ENCODE measurements at regions not wholly inside any gene's neighbourhood (a gene's known extent, or its start where the extent isn't known, plus 50 kb on each side); places are given as distances from the start of the nearest gene placed in this dataset.

- H3K4me3 ChIP-seq (ENCODE audit: low read length) = no peak overlapping the region
- TF ChIP-seq, protein P1, sequence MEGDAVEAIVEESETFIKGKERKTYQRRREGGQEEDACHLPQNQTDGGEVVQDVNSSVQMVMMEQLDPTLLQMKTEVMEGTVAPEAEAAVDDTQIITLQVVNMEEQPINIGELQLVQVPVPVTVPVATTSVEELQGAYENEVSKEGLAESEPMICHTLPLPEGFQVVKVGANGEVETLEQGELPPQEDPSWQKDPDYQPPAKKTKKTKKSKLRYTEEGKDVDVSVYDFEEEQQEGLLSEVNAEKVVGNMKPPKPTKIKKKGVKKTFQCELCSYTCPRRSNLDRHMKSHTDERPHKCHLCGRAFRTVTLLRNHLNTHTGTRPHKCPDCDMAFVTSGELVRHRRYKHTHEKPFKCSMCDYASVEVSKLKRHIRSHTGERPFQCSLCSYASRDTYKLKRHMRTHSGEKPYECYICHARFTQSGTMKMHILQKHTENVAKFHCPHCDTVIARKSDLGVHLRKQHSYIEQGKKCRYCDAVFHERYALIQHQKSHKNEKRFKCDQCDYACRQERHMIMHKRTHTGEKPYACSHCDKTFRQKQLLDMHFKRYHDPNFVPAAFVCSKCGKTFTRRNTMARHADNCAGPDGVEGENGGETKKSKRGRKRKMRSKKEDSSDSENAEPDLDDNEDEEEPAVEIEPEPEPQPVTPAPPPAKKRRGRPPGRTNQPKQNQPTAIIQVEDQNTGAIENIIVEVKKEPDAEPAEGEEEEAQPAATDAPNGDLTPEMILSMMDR (conservative IDR thresholded peaks at IDR 0.05; ENCODE audit: low read length) = no peak
- DNase-seq (ENCODE audit: low read depth) = no peak
Observed at GRCh38 chr12:24649634-24650033, 299.3 kb downstream of the BCAT1 start.

GRCh38 chr12:24649209-24649608 lies 299.7 kb downstream of the BCAT1 start:
- no peak for DNase-seq (ENCODE audit: low read depth)
- H3K4me3 ChIP-seq (ENCODE audit: low read length) = no peak overlapping the region
- TF ChIP-seq, protein P1 (conservative IDR thresholded peaks at IDR 0.05; ENCODE audit: low read length) = no peak

- no peak overlapping the region for H3K4me3 ChIP-seq (ENCODE audit: low read length)
- no peak for DNase-seq (ENCODE audit: low read depth)
- TF ChIP-seq, protein P1 (conservative IDR thresholded peaks at IDR 0.05; ENCODE audit: low read length) = no peak
Observed at GRCh38 chr12:24645254-24645653, 303.6 kb downstream of the BCAT1 start.

DNA sequence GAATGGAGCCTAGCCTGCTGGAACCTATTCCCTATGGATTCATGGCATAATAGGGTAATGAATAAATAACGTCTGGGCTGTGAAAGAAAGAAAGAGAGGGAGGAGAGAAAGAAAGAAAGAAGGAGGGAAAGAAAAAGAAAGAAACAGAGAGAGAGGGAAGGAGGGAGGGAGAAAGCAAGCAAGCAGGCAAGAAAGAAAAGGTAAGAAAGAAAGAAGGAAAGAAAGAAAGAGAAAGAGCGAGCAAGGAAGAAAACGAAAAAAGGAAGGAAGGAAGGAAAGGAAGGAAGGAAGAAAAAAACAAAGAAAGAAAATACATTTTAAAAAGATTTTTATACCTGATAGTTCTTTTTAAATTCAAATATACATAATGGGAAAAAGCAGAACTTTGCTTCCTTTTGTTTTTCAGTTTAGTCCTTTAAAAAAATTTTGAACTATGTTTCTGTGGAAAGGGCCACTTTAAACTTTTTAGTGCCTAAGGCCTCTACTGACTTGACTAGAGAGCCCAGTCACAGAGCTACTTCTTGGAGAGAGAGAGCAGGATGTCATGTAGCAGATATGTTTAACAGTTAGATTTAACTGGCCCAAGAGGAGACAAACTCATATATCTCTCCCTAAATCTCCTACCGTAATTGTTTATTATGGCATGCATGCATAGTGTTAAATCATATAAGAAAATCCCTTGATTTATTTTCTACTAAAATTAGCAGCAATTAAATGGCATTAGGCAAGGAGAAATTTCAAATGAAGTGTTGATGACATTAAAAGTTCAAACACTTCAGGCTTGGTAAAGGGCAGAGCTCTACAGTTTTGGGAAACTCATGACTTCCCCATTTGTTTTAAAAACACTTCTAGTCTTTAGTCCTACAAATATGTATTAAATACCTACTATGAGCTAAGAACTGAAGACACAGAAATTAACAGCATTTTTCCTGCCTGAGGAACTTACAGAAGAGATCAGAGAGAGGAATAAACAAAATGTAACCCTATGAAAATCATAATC lies 305.5 kb downstream of the BCAT1 start:
- no peak overlapping the region for H3K4me3 ChIP-seq (ENCODE audit: low read length)
- DNase-seq (ENCODE audit: low read depth) = no peak
- TF ChIP-seq, protein P1 (conservative IDR thresholded peaks at IDR 0.05; ENCODE audit: low read length) = no peak

GRCh38 chr12:24639641-24640040 lies 309.3 kb downstream of the BCAT1 start:
- no peak for DNase-seq (ENCODE audit: low read depth)
- H3K4me3 ChIP-seq (ENCODE audit: low read length) = no peak overlapping the region
- TF ChIP-seq, protein P1 (conservative IDR thresholded peaks at IDR 0.05; ENCODE audit: low read length) = no peak

DNA sequence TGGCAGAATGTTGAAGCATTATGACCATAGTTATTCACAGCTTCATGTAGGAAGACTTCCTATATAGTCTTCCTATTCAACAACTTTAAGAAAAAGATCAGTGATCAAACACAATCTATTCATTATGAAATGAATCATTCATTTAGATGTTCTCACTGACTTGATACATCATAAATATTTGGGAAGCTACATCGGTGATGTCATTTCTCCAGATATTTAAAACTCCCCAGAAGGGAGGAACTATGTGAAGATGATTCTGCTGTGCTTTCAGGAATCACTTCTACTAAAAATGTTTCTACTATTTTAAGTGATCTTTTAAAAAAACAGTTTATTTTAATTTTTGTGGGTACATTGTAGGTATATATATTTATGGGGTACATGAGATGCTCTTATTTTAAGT lies 316.4 kb downstream of the BCAT1 start:
- H3K4me3 ChIP-seq (ENCODE audit: low read length) = no peak overlapping the region
- TF ChIP-seq, protein P1 (conservative IDR thresholded peaks at IDR 0.05; ENCODE audit: low read length) = no peak

More for the DNA sequence above, 316.4 kb downstream of the BCAT1 start:
- DNase-seq (ENCODE audit: low read depth) = no peak

All from AG10803 (cell line).